Skeletal muscle cell (primary cell): ENCODE measurements at regions not wholly inside any gene's neighbourhood (a gene's known extent, or its start where the extent isn't known, plus 50 kb on each side); places are given as distances from the start of the nearest gene placed in this dataset.
"Not testable (repeated sequence)": the region's sequence is repeated elsewhere in the genome, so short reads cannot be mapped to it uniquely, and the experiment has no call there.

ENCODE experiments used
- DNase-seq: peaks from one replicate; pipeline ENCODE4 v3.0.0-alpha.2; 2010; ENCODE audit warnings: low read depth
- H3K4me3 ChIP-seq: 2 replicates; pipeline ENCODE4 v1.5.1; 2011; ENCODE audit warnings: low read depth, mild to moderate bottlenecking, control low read depth, low read length, moderate library complexity

DNA sequence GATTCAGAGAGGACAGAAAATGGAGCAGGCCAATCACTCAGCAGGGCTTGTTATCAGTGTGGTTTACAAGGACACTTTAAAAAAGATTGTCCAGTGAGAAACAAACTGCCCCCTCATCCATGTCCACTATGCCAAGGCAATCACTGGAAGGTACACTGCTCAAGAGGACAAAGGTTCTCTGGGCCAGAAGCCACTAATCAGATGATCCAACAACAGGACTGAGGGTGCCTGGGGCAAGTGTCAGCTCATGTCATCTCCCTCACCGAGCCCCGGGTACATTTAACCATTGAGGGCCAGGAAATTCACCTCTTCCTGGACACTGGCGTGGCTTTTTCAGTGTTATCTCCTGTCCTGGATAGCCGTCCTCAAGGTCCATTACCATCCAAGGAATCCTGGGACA, 513.7 kb upstream of the EPHA6 start:
- no peak overlapping the region for H3K4me3 ChIP-seq
- no peak for DNase-seq

- DNase-seq: no peak
- H3K4me3 ChIP-seq: no peak overlapping the region
Measured at GRCh38 chr3:96319166-96319565, 495.2 kb upstream of the EPHA6 start.

DNA sequence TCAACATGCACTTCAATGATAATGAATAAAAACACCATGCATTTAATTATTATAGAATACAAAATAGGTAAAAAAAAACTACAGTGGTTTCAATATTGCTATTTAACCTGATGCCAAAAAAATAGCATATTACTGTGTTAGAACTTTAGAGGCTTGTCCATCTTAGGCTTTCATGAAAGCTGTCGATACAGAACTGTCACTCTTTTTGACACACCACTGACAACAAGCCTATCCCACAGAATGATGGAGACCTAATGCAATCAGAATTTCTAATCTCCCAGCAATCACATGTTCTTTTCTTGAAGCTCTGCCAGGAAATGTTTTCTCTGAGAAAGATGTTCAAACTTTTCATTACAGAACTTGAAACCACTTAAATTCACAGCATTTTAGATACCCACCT, 490.3 kb upstream of the EPHA6 start:
- H3K4me3 ChIP-seq: no peak overlapping the region
- no peak for DNase-seq

DNA sequence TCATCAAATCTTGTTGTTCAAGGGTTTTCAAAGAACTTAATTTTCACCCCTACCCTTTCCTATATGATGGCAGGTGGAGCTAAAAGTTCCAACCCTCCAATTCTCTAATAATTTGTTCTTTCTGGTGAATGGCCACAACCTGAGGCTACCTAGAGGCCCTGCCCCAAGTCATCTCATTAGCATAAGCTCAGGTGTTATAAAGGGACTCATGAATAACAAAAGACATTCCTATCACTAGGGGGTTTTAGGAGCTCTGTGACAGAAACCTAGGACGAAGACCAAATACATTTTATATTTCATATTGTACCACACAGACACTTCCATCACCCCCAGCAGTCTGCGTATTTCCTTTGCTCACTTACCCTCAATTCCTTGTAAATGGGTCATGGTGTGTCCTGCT, 483.6 kb upstream of the EPHA6 start:
- no peak for DNase-seq
- H3K4me3 ChIP-seq: no peak overlapping the region

DNA sequence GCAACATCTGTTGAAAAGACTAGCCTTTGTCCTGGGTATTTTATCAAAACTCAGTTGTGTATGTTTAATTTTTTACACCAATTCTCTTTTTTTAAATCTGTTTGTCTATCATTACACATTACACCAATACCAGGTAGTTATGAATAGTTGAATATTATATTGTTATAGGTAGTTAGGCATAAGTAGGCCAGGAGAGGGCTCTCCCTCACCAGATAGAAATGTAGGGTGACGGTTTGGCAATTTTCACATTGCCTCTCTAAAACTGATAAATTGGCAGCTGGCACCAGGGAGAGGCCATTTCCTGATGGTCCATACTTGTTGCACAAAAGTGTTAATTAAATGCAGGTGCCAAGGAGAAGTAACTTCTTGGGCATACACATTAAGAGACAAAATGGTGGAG, 483.1 kb upstream of the EPHA6 start:
- DNase-seq: no peak

DNA sequence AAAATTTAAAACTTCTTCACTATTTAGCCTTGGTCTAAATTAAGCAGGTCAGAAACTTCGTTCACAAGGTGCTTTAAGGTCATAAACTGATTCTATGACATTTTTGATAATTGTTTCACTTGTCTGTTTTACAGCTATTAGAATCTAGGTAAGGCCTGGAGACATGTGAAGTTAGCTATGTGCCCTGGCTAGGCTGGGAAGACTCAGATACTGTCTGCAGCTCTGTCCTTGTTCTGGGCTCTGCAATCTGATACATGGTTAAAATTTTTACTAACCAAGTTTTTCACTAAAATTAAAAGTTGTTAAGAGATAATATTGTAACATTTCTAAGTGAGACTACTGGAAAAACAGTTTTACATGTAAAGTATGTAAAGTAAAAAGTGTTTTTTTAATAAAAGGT, 479.6 kb upstream of the EPHA6 start:
- no peak overlapping the region for H3K4me3 ChIP-seq
- no peak for DNase-seq

More for the DNA sequence above, 483.1 kb upstream of the EPHA6 start:
- no peak overlapping the region for H3K4me3 ChIP-seq

- no peak for DNase-seq
- H3K4me3 ChIP-seq: no peak overlapping the region
Measured at GRCh38 chr3:96347289-96347688, 467.1 kb upstream of the EPHA6 start.

- H3K4me3 ChIP-seq, DNase-seq: not testable (repeated sequence)
Measured at GRCh38 chr3:96351598-96351997, 462.8 kb upstream of the EPHA6 start.

DNA sequence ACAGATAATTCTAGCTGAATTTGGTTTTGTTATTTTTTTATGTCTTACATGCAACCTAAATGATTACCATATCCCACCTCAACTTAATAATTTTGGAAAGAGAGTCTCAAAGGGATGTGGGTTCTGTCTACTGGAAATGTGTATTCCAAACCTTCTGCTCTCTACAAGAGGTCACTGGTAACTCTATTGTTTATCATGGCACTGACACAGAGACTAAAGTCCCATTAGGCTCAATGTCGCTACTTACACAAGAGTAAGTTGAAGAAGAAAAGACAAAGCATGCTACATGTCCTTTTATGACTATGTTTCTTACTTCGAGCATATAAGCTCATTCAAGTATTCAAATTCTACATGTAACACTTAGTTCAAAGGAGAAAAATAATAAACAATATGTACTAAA, 460.3 kb upstream of the EPHA6 start:
- no peak for DNase-seq
- H3K4me3 ChIP-seq: no peak overlapping the region

DNA sequence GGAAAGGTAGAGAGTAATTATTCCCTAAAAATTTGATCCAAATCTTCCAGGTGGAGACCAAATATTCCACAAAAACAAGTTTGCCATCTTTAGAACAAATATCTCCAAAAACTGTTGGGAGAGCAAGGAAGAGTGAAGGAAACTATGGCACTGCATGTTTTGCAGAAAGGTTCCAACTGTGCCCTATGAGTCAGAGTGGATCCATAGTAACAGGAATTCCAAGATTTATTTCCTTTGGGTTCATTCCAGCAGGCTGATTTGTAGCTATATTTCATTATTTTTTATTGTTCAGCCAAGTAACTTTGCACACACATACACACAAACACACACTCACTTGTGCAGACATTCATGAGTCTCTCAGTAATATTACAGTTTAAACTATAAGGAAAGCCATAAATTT, 459.7 kb upstream of the EPHA6 start:
- H3K4me3 ChIP-seq: no peak overlapping the region
- no peak for DNase-seq

DNA sequence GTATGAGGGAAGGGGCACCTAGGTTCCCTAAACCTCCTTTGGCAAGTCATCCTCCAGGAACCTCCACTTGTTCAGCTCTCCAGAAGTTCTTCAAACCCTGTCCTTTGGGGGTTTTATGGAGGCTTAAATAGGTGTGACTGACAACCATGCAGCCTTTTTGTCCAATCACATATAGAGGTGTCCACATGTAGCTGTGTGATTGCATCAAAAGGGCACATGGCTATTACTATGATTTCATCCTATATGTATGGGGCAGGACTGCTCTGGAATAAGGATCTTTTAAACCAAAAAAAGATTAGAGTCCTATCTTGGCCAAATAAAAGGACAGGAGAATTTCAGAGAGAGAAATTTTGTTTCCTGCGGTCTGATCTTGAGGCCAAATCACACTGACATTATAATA, 453.2 kb upstream of the EPHA6 start:
- DNase-seq: no peak
- H3K4me3 ChIP-seq: no peak overlapping the region

DNA sequence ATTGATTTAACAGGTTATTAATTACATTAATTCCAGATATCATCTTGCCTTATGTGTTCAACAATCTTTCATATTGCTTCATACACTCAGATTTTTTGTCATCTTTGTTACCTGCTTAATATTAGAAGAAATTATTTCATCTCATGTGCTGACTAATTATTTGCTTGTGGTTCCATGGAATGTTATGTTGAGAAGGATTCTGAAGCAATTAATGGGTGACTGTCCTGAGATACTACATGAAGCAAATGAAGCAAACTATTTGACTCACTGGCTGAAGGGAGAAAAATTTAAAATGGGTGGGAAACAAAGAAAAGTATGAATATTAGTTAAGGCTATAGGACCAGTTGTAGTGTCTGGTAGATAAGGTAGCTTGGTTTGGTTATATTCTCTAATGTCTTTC, 443.8 kb upstream of the EPHA6 start:
- no peak for DNase-seq
- no peak overlapping the region for H3K4me3 ChIP-seq

DNA sequence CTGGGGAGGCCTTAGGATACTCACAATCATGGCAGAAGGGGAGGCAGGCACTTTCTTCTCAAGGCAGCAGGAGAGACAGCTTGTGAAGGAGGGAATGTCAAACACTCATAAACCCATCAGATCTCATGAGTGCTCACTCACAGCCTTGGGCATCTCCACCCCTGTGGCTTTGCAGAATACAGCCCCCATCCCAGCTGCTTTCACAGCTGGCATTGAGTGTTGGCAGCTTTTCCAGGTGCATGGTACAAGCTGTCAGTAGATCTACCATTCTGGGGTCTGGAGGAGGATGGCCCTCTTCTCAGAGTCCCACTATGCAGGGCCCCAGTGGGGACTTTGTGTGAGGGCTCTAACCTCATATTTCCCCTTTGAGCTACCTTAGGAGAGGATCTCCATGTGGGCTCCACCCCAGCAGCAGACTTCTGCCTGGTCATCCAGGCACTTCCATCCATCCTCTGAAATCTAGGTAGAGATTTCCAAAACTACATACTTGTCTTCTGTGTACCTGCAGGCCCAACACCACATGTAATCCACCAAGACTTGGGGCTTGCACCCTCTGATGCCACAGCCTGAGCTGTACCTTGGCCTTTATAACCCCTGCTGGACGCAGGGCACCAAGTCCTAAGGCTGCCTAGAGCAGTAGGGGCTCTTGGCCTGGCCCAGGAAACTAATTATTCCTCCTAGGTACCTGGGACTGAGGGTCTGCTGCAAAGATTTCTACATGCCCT, 404.2 kb upstream of the EPHA6 start:
- DNase-seq: no peak
- no peak overlapping the region for H3K4me3 ChIP-seq

DNA sequence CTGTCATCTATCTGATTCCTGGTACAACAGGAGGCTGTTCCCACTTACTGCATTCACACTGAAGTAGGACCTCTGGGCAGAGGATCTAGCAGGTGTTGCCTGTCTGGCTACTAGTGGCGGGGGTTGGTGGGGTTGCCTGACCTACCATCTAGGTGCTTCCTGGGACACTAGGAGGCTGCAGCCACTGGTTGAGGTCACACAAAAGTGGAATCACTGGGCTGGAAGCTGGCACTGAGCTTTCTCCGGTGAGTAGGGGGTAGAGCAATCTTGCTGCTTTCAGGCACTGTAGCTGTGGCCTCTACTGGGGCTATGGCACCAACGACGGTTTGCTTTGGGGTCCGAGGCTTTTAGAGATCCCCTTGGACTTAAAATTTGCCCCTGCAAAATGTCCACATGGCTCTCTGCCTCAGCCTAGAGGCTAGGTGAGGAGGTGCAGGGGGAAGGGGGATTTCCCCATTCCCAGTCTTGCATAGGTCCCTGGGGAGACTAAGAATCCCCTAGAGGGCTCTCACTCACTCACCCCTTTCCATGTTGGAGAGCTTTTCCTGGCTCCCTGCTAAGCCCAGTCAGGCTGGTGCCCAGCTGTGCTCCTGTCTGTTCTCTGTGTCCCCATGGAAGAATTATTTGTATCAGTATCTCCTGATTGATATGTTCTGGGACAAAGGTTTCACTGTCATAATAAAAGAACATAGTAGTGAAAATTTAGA, 397.7 kb upstream of the EPHA6 start:
- no peak overlapping the region for H3K4me3 ChIP-seq
- no peak for DNase-seq

DNA sequence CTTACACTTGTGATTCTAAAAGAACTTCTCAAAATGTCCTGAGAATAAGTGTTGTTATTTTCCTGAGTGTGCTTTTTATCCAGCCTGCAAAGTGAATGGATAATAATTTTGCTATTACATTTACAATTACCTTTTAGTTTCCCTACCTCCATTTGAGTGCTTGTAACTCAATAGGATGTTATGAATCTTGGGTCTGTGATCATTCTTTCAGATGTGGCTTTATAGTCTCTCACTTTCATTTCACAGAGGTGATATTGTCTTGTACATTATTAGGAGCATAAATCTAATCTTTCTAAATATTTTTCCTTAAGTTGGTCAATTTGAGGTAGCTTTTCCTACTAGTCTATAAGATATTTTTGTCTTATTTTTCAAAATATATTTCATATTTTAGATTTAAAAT, 386.3 kb upstream of the EPHA6 start:
- no peak for DNase-seq

GRCh38 chr3:96430079-96430478, 384.3 kb upstream of the EPHA6 start:
- H3K4me3 ChIP-seq: no peak overlapping the region
- DNase-seq: no peak

More for the DNA sequence above, 386.3 kb upstream of the EPHA6 start:
- no peak overlapping the region for H3K4me3 ChIP-seq

- no peak overlapping the region for H3K4me3 ChIP-seq
- no peak for DNase-seq
Measured at GRCh38 chr3:96434651-96435050, 379.7 kb upstream of the EPHA6 start.

DNA sequence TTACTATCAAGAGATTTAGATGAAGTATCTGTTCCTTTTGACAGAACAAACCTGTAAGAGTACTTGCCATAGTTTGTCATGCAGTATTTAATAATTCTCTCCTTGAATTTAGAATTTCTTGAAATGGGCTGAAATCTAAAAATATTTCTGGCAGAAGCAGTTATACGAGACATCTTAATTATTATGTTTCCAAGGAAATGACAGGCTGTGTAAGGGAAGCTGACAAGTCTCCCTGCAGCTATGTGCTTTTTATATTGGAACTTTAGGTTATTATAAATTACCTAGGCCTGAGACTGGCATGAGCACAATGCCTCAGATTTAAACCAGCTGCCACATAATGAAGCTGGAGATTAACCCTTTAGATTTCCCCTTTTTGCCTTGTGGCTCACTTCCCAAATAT, 365.0 kb upstream of the EPHA6 start:
- DNase-seq: no peak
- no peak overlapping the region for H3K4me3 ChIP-seq

DNA sequence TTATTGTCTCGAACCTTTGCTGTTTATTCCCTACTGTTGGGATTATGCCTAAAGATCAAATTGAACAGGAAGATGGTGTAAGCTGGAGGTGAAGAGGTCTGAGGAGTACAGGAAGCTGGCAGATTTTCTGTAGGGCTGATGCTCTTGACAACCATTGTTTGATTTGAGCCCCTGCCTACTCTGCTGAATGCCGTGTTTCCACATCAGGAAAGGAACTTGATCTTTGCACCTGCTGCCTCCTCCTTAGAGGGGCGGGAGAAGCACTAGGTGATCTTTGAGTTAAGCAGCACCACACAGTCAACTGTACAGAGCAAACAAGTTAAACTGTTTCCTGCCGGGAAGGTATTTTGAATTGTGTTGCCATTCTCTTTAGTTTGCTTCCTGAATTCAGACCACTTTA, 364.6 kb upstream of the EPHA6 start:
- DNase-seq: no peak
- H3K4me3 ChIP-seq: no peak overlapping the region

- no peak overlapping the region for H3K4me3 ChIP-seq
- DNase-seq: no peak
Measured at GRCh38 chr3:96450699-96451098, 363.7 kb upstream of the EPHA6 start.

DNA sequence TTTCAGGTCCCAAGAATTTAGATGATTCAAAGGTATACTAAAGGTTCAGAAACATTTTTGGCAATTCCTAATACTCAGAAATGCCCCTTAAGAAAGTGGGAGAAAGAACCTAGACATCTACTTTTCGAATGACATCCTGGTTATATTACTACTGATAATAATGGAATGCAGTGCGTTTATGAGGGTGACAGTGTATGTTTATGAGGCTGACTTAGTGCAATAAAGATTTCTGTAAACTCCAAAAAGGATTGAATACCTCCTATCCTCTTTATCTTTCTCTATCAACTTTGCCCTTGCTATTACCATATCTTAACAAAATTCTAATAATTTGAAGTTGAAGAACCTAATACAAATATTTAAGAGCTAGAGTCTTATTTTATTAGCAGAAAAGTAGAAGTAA, 348.9 kb upstream of the EPHA6 start:
- no peak overlapping the region for H3K4me3 ChIP-seq
- DNase-seq: no peak
